ENCODE measurements at regions not wholly inside any gene's neighbourhood (a gene's known extent, or its start where the extent isn't known, plus 50 kb on each side); places are given as distances from the start of the nearest gene placed in this dataset.

DNA sequence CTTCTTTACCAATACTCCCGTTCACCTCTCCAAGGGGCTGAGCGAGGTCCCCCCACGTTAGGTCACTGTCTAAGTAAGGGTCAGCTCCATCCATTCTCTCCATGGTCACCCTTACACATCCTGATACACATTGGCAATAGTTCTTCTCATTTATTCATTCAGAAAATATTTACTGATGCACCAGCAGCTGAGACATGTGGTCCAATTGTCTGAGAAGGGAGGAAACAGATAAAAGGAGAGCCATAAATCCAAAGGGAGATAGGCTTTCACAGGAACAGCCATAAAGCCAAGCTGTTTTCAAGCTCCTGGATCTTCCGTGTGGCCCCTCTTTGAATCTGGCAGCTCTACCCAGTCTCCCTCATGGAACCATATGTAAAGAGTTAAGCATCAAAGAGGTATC, 121.2 kb downstream of the TXNL1 start:
- no peaks in the 10 kb centered on the region for H3K9me3 ChIP-seq (ENCODE audit: control insufficient read depth, insufficient read depth, low read depth, low read length)
- POLR2A ChIA-PET = no interaction called here
- no peaks in the 10 kb centered on the region for H3K36me3 ChIP-seq (ENCODE audit: control insufficient read depth in 2 of 2, insufficient read depth in 1 of 2, low read length in 2 of 2)

DNA sequence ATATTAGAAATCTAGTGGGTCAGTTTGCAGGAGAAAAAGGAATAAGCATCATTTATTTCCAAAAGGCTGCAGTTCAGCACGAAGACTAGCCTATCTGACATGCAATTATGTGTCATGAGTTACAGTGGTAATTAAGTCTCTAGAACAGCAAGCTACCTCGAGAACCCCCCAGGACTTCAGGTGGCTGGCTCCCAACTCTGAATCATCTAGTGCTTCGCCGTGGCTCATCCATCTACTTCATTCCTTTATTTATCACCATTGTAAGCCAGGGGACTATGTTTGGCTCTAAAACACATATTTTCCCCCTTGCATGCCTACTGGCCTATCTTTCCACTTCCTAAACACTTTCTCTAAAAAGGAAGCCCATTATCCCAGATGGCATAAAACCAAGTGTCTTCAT, 121.6 kb downstream of the TXNL1 start:
- POLR2A ChIA-PET = no interaction called here
- CTCF ChIA-PET = interaction anchor here (0.7 kb wide), 1 partner anchor 24 kb away, joined by 3 read pairs; no protein-coding TSS in a partner anchor
- no peaks in the 10 kb centered on the region for H3K36me3 ChIP-seq (ENCODE audit: control insufficient read depth in 2 of 2, insufficient read depth in 1 of 2, low read length in 2 of 2)
- no peak for TF ChIP-seq SP3 (tag by site-specific recombination; IDR thresholded peaks at IDR 0.05)
- TF ChIP-seq, protein P1, sequence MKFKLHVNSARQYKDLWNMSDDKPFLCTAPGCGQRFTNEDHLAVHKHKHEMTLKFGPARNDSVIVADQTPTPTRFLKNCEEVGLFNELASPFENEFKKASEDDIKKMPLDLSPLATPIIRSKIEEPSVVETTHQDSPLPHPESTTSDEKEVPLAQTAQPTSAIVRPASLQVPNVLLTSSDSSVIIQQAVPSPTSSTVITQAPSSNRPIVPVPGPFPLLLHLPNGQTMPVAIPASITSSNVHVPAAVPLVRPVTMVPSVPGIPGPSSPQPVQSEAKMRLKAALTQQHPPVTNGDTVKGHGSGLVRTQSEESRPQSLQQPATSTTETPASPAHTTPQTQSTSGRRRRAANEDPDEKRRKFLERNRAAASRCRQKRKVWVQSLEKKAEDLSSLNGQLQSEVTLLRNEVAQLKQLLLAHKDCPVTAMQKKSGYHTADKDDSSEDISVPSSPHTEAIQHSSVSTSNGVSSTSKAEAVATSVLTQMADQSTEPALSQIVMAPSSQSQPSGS (tag by site-specific recombination; IDR thresholded peaks at IDR 0.05; ENCODE audit: low read depth) = no peak
- no peak for TF ChIP-seq ZNF416 (tag by site-specific recombination; IDR thresholded peaks at IDR 0.05)
- TF ChIP-seq GLIS1 (tag by site-specific recombination; IDR thresholded peaks at IDR 0.05) = peak; percentile 63
- TF ChIP-seq, protein P2, sequence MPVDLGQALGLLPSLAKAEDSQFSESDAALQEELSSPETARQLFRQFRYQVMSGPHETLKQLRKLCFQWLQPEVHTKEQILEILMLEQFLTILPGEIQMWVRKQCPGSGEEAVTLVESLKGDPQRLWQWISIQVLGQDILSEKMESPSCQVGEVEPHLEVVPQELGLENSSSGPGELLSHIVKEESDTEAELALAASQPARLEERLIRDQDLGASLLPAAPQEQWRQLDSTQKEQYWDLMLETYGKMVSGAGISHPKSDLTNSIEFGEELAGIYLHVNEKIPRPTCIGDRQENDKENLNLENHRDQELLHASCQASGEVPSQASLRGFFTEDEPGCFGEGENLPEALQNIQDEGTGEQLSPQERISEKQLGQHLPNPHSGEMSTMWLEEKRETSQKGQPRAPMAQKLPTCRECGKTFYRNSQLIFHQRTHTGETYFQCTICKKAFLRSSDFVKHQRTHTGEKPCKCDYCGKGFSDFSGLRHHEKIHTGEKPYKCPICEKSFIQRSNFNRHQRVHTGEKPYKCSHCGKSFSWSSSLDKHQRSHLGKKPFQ (tag by site-specific recombination; IDR thresholded peaks at IDR 0.05) = no peak
- TF ChIP-seq YY2 (tag by site-specific recombination; IDR thresholded peaks at IDR 0.05) = no peak
- H3K27ac ChIP-seq (ENCODE audit: extremely low read depth, low read depth, low read length) = no peak overlapping the region
- H3K4me3 ChIP-seq (ENCODE audit: low read depth, low read length) = no peak overlapping the region
- no peaks in the 10 kb centered on the region for H3K4me1 ChIP-seq (ENCODE audit: control insufficient read depth, insufficient read depth, low read length)
- H3K9me3 ChIP-seq (ENCODE audit: control insufficient read depth, insufficient read depth, low read depth, low read length) = no peaks in the 10 kb centered on the region

More for the DNA sequence above, 121.2 kb downstream of the TXNL1 start:
- no peaks in the 10 kb centered on the region for H3K4me1 ChIP-seq (ENCODE audit: control insufficient read depth, insufficient read depth, low read length)
- H3K4me3 ChIP-seq (ENCODE audit: low read depth, low read length) = no peak overlapping the region
- H3K27ac ChIP-seq (ENCODE audit: extremely low read depth, low read depth, low read length) = no peak overlapping the region
- CTCF ChIA-PET = no interaction called here
- TF ChIP-seq GFI1B (tag by site-specific recombination; IDR thresholded peaks at IDR 0.05) = no peak
- no peak for TF ChIP-seq SP3 (tag by site-specific recombination; IDR thresholded peaks at IDR 0.05)
- no peak for TF ChIP-seq ZNF146 (tag by site-specific recombination; IDR thresholded peaks at IDR 0.05)
- TF ChIP-seq ZNF174 (tag by site-specific recombination; IDR thresholded peaks at IDR 0.05) = no peak
- no peak for TF ChIP-seq ZBTB48 (tag by site-specific recombination; IDR thresholded peaks at IDR 0.05)
- no peak for TF ChIP-seq YY2 (tag by site-specific recombination; IDR thresholded peaks at IDR 0.05)
- no peak for TF ChIP-seq ZNF266 (tag by site-specific recombination; IDR thresholded peaks at IDR 0.05; ENCODE audit: low read depth)
- TF ChIP-seq SP7 (tag by site-specific recombination; IDR thresholded peaks at IDR 0.05) = no peak
- TF ChIP-seq ZNF155 (tag by site-specific recombination; IDR thresholded peaks at IDR 0.05) = no peak

DNA sequence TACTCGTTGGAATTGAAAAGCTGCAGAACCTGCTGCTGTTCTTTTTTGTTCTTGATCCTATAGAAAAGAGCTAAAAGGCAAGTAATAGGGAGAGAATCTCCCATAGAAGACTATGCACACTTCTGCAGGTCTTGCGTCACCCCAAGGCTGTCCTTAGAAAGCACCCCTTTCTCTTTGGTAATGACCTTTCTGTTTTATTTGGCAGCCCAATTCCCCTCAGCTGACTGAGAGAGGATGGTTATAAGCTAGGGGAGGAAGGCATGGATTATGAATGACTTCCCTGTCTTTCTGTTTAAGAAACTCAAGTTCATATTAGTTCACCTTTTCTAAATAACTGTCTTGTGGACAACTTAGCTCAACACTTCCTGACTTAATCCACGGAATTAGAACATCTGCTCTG, 122.9 kb downstream of the TXNL1 start:
- Histone ChIP-seq H3K4me1 (ENCODE audit: control insufficient read depth, insufficient read depth, low read length) (no peaks in the 10 kb centered on the region), H3K36me3 (ENCODE audit: control insufficient read depth in 2 of 2, insufficient read depth in 1 of 2, low read length in 2 of 2) (no peaks in the 10 kb centered on the region), H3K27ac (ENCODE audit: extremely low read depth, low read depth, low read length) (no peak overlapping the region), H3K4me3 (ENCODE audit: low read depth, low read length) (no peak overlapping the region), H3K9me3 (ENCODE audit: control insufficient read depth, insufficient read depth, low read depth, low read length) (no peaks in the 10 kb centered on the region)
- ChIA-PET CTCF (interaction anchor here (0.6 kb wide), 1 partner anchor 51 kb away, joined by 3 read pairs; no protein-coding TSS in a partner anchor), POLR2A (no interaction called here)
- TF ChIP-seq ZNF530 (tag by site-specific recombination; IDR thresholded peaks at IDR 0.05; ENCODE audit: low read depth) (no peak), SETDB1 (IDR thresholded peaks at IDR 0.05; ENCODE audit: insufficient read length, low read length) (no peak), ZNF571 (tag by site-specific recombination; IDR thresholded peaks at IDR 0.05) (no peak), ZNF843 (tag by site-specific recombination; IDR thresholded peaks at IDR 0.05) (no peak), ZNF391 (tag by site-specific recombination; IDR thresholded peaks at IDR 0.05; ENCODE audit: borderline replicate concordance, low read depth) (no peak), YY1 (tag by site-specific recombination; IDR thresholded peaks at IDR 0.05) (no peak), ZEB2 (tag by site-specific recombination; IDR thresholded peaks at IDR 0.05) (no peak), ZNF221 (tag by site-specific recombination; IDR thresholded peaks at IDR 0.05; ENCODE audit: borderline replicate concordance) (no peak), ZNF121 (tag by site-specific recombination; IDR thresholded peaks at IDR 0.05) (no peak), ZNF133 (tag by site-specific recombination; IDR thresholded peaks at IDR 0.05) (no peak), MEIS1 (CRISPR knock-in tag; IDR thresholded peaks at IDR 0.05; ENCODE audit: borderline replicate concordance) (no peak), ZNF510 (tag by site-specific recombination; IDR thresholded peaks at IDR 0.05; ENCODE audit: insufficient replicate concordance) (no peak), ZNF350 (tag by site-specific recombination; IDR thresholded peaks at IDR 0.05) (no peak), ZFP41 (tag by site-specific recombination; IDR thresholded peaks at IDR 0.05; ENCODE audit: borderline replicate concordance) (no peak), GLIS1 (tag by site-specific recombination; IDR thresholded peaks at IDR 0.05) (no peak), ZNF223 (tag by site-specific recombination; IDR thresholded peaks at IDR 0.05) (no peak)
